HPDE6-E6E7 (cell line): ENCODE measurements at regions not wholly inside any gene's neighbourhood (a gene's known extent, or its start where the extent isn't known, plus 50 kb on each side); places are given as distances from the start of the nearest gene placed in this dataset.
"Not testable (repeated sequence)": the region's sequence is repeated elsewhere in the genome, so short reads cannot be mapped to it uniquely, and the experiment has no call there.

Experiments
- DNase-seq: peaks from one replicate; pipeline ENCODE4 v3.0.0; 2011; ENCODE audit warnings: missing footprints; ENCODE audit errors: extremely low spot score

DNA sequence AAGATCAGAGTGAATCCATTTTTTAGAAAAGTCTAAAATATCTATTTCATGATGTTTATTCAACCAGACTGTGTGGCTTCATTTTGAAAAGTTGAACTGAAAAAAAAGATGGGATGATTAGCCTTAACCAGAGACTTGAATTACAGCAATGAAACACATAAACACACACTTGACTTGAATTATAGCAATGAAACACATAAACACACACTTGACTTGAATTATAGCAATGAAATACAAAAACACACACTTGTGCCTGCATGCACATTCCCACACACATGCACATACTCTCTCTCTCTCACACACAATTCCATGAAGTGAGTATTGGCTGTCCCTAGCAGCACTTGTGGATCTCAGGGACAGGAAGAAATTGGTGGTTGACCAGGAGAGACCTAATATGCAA lies 286.8 kb downstream of the USP46 start:
- DNase-seq: no peak

- DNase-seq: no peak
These were observed 286.4 kb downstream of the USP46 start for GRCh38 chr4:52372747-52373146.

DNA sequence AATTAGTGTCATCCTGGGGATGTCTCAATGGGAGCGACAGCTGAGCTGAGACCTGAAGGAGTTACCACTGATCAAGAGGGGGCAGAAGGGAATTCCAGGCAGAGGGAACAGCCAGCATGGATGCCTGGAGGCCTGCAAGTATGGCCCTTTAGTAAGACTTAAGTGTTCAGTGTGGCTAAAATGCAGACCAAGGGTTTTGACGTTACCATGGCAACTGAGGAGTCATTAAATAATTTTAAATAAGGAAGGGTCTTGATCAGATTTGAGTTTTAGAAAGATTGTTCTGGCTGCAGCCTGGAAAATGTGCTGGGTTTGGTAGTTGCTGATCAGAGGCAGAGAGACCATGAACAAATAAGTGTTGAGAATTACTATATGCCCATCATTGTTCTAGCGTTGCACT lies 285.5 kb downstream of the USP46 start:
- DNase-seq: no peak

GRCh38 chr4:52374877-52375276 lies 284.2 kb downstream of the USP46 start:
- DNase-seq: no peak

GRCh38 chr4:52376132-52376704 lies 282.9 kb downstream of the USP46 start:
- no peak for DNase-seq

- DNase-seq: no peak
These were observed 281.5 kb downstream of the USP46 start for GRCh38 chr4:52377563-52377962.

DNA sequence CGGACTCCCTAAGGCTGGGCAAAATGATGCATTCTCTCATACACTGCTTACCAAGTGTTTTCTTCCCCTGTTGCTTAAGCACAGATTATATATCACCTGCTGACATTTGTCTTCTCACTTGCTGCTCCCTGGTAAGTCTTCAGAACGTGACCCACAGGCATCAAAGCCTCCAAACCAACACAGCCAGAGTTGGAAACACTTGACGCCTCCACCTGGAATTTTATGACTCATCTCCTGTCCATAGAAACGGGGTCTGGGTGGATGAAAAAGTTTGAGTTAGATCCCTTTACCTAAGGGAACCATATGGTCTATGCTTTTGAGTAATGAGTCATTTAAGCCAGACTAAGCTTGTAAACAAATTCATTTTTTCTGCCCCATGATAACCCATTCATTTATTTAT lies 251.6 kb downstream of the USP46 start:
- peak; percentile 6 for DNase-seq

DNA sequence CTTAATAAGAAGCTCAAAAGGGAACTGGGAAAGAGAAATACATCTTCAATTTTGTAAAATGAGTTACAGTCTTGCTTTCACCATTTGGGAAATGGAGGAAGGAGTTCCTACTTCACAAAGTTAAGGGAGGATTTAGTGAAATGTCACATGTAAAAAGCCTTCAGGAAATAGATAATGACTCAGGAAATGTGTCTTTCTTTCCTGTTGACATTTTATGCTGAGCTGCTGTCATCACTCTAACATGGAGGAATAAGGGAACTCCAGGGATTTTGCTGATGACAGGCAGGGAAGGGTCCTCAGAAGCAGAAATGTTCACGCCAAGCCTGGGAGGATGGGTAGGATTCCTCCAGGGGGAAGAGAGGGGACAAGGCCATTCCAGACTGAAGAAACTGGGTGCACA lies 251.1 kb downstream of the USP46 start:
- no peak for DNase-seq

DNA sequence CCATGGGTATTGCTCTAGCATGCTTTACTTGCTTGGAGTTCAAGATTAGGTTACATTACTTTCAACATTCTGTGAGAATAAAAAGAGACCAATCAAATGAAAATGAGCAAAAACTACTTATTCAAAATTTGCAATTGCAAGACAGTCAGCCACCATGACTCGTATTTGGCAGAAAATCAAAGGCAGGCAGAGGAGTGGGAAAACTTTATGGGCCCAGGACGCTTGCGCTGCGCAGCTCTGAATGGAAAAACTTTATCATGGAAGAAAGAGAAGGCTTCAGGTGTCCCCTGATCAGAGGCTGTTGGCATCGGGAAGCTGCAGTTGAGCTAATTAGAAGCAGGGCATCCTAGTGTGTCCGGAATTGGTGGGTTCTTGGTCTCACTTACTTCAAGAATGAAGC lies 250.6 kb downstream of the USP46 start:
- DNase-seq: no peak

- not testable (repeated sequence) for DNase-seq
These were observed 249.3 kb downstream of the USP46 start for GRCh38 chr4:52409766-52410165.

- no peak for DNase-seq
These were observed 248.1 kb downstream of the USP46 start for GRCh38 chr4:52410971-52411370.

DNA sequence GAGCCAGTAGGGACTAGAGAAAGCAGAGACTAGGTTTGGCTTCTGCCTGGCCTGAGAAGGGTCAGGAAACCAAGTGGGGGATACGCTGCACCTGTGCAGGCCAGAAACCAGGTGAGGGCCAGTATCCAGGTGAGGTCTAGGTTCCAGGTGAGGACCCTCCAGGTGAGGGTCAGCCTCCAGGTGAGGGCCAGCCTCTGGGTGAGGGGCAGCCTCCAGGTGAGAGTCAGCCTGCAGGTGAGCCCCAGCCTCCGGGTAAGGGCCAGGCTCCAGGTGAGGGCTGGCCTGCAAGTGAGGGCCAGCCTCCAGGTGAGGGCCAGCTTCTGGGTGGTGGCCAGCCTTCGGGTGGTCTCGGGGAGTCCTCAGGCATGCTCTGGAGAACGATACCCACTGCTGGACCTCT lies 238.8 kb downstream of the USP46 start:
- no peak for DNase-seq

DNA sequence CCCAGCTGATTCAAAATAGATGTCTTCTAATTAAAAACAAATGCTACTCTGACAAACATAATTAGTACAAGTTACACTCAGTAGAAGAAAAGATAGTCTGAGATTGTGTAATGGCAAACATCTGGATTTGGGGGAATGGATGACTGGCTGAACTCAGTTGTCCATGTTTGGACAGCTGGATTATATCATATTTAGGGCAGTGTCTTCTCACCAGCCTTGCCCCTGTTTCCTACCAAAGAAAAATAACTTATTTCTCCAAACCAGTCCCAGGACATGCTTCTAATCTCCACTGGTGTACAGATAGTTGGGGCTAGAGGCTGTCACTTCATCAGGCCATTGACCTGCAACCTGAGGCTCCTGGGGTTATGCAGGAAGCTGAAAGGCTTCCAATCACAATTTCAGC lies 237.3 kb downstream of the USP46 start:
- DNase-seq: no peak

DNA sequence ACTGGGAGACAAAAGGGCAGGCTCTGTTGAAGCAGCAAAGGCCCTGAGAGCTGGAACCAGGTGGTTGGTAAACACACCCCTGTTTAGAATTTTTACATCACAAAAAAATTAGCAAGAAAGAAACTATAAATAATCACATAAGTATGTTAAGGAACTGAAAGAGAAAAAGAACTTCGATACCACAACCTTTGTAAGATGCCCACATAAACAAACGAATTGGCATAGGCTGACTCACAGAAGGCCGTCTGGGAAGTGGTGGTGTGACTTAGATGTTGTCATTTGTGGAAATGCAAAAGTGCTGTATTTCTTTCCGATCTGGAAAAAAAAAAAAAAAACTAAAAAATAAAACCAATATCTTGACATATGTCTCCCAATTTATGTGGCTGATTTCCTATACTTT lies 235.1 kb downstream of the USP46 start:
- no peak for DNase-seq

- no peak for DNase-seq
These were observed 233.3 kb downstream of the USP46 start for GRCh38 chr4:52425751-52426326.

GRCh38 chr4:52431410-52431809 lies 227.7 kb downstream of the USP46 start:
- no peak for DNase-seq

- DNase-seq: no peak
These were observed 227.2 kb downstream of the USP46 start for GRCh38 chr4:52431869-52432268.

- DNase-seq: not testable (repeated sequence)
These were observed 216.6 kb downstream of the USP46 start for GRCh38 chr4:52442524-52442923.

DNA sequence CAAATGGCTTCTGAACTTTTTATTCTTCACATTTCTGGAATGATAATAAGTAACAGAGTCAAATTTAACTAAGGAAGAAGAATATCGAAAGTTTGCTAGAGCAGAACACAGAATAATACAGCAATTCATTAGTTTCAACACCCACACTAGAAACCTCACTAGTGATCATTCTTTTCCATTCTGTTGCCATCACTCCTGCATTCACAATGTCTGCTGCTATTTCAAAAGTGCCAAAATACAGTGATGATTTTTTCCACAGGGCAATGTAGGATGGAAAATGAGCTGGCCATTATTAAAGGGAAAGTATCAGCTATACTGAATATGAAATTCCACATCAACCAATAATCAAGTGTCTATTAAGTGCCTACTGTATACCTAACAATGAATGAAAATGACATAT lies 186.7 kb downstream of the USP46 start:
- DNase-seq: no peak

DNA sequence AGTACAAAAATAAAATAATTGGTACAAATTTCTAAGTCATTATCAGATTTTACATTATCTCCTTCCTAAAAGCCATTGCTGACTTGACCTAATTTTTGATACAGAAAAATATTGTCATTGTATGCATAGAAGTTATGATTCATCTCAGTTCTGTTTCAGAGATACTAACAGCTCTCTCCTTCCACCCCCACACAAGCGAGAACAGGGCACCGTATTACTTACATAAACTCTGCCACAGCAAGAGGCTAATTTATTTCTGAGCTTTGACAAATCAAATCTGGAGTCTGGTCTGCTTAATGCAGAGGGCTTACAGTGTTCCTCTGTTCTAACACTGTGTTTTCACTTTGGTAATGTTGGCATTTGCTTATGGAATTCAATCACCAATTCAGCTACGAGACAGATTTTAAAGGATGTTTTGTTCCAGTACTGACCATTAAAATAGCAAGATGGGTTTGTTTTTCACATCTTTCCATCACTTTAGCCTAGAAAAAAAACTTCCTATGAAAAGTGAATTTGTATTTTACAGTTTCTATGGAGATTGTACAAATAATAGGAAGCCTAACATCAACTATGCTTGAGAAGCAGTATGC lies 181.8 kb downstream of the USP46 start:
- no peak for DNase-seq

- no peak for DNase-seq
These were observed 175.8 kb downstream of the USP46 start for GRCh38 chr4:52483186-52483890.

DNA sequence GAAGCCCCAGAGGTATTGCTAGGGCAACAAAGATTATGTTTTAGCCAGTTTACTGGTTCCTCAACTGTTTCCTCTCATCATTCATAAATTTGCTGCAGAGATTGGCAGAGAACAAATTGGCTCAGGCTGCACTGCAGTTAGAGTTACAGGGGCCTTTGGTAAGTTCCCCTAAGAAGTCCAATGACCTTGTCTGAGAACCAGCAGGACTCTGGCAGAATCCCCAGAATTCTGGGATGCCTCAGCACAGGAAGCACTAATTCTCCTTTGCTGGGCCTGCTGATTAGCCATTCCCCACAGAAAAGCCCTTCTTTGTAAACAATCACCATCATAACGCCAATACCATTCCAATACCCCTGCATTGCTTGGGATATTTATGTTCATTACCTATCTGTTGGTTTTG lies 151.3 kb downstream of the USP46 start:
- DNase-seq: no peak

DNA sequence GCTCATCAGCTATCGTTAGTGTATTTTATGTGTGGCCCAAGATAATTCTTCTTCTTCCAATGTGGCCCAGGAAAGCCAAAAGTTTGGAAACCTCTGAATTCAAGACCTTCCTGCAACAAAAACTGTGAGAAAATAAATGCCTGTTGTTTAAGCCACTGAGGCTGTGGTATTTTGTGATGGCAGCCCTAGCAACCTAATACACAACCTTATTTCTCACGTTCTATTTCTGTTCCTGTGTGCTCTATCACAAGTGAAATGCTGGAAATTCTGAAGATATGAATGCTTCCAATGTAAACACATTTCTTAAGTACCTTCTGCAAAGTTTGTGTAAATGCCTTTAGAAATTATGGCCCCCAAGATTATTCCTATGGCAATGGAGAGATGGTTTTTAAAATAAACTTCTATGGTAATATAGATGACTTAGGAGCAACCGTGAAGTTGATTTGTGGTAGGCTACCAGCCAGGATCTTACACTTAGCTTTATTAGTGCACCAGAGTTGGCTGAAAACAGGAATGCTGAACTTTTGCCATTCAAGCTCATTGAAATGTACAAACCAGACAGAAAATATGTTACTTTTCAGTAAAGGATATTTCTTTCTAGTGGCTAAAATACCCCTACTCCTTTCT lies 148.0 kb downstream of the USP46 start:
- DNase-seq: no peak
